ENCODE measurements at regions not wholly inside any gene's neighbourhood (a gene's known extent, or its start where the extent isn't known, plus 50 kb on each side); places are given as distances from the start of the nearest gene placed in this dataset.

GRCh38 chrX:95733426-95733825 is 951.2 kb upstream of the DIAPH2 start:
- H3K4me2 ChIP-seq = no peak overlapping the region
- no peak overlapping the region for H3K27ac ChIP-seq
- ChIA-PET CTCF (no interaction called here), POLR2A (no interaction called here)
- H3K4me1 ChIP-seq = no peaks in the 10 kb centered on the region
- 27% methylated on average over 3 of the region's 3 CpGs for WGBS (ENCODE audit: missing lambda C conversion rate)
- ATAC-seq (no peak), DNase-seq (ENCODE audit: low read depth in 1 of 2, low spot score in 1 of 2) (no peak), FAIRE-seq (no peak)
- no peak overlapping the region for H3K4me3 ChIP-seq
- H3K9me3 ChIP-seq = no peaks in the 10 kb centered on the region
- TF ChIP-seq MAZ (IDR thresholded peaks at IDR 0.05; ENCODE audit: borderline replicate concordance, low read depth, low read length) = no peak
- no peak for TF ChIP-seq CTCF (IDR thresholded peaks at IDR 0.05)
- no peak for TF ChIP-seq TP53 (CRISPR knock-in tag; IDR thresholded peaks at IDR 0.05)
- TF ChIP-seq EHMT2 (IDR thresholded peaks at IDR 0.05; ENCODE audit: low read depth) = no peak
- TF ChIP-seq TFCP2L1 (CRISPR knock-in tag; IDR thresholded peaks at IDR 0.05) = no peak
- no peak for TF ChIP-seq CHD2 (IDR thresholded peaks at IDR 0.05; ENCODE audit: low read length, partially characterized antibody)
- TF ChIP-seq HMGXB4 (CRISPR knock-in tag; IDR thresholded peaks at IDR 0.05; ENCODE audit: borderline replicate concordance) = no peak
- TF ChIP-seq MAX (IDR thresholded peaks at IDR 0.05) = no peak
- no peak for TF ChIP-seq CBX2 (IDR thresholded peaks at IDR 0.05; ENCODE audit: borderline replicate concordance, low read depth)
- no peak for TF ChIP-seq HOXB13 (CRISPR knock-in tag; IDR thresholded peaks at IDR 0.05; ENCODE audit: low read depth)
- no peak for TF ChIP-seq POLR2AphosphoS2 (conservative IDR thresholded peaks at IDR 0.05; ENCODE audit: low read length)
- TF ChIP-seq NR3C1 (IDR thresholded peaks at IDR 0.05) = no peak

GRCh38 chrX:95754411-95754810 is 930.2 kb upstream of the DIAPH2 start:
- no peak for DNase-seq (ENCODE audit: low read depth in 1 of 2, low spot score in 1 of 2)
- no peaks in the 10 kb centered on the region for H3K9me3 ChIP-seq
- ChIA-PET CTCF (no interaction called here), POLR2A (no interaction called here)
- no peak overlapping the region for H3K4me3 ChIP-seq
- no peak overlapping the region for H3K4me2 ChIP-seq
- no peak for ATAC-seq
- H3K27ac ChIP-seq = no peak overlapping the region
- FAIRE-seq = no peak
- H3K4me1 ChIP-seq = no peaks in the 10 kb centered on the region
- WGBS (ENCODE audit: missing lambda C conversion rate) = 3% methylated on average over 3 of the region's 3 CpGs
- no peak for TF ChIP-seq RAD21 (conservative IDR thresholded peaks at IDR 0.05 in 1 of 2, IDR thresholded peaks at IDR 0.05 in 1 of 2)
- TF ChIP-seq RNF2 (IDR thresholded peaks at IDR 0.05; ENCODE audit: borderline replicate concordance, low read depth) = no peak
- no peak for TF ChIP-seq NR3C1 (IDR thresholded peaks at IDR 0.05)
- no peak for TF ChIP-seq HDAC2 (IDR thresholded peaks at IDR 0.05)
- TF ChIP-seq RARB (CRISPR knock-in tag; IDR thresholded peaks at IDR 0.05) = no peak
- TF ChIP-seq MAX (IDR thresholded peaks at IDR 0.05) = no peak
- TF ChIP-seq CTCF (IDR thresholded peaks at IDR 0.05) = no peak
- TF ChIP-seq POLR2A (IDR thresholded peaks at IDR 0.05; ENCODE audit: low read length) = no peak
- TF ChIP-seq REST (IDR thresholded peaks at IDR 0.05) = no peak
- TF ChIP-seq ELK1 (IDR thresholded peaks at IDR 0.05; ENCODE audit: low read depth, low read length) = no peak
- no peak for TF ChIP-seq JUNB (IDR thresholded peaks at IDR 0.05)
- no peak for TF ChIP-seq POLR2AphosphoS2 (conservative IDR thresholded peaks at IDR 0.05; ENCODE audit: low read length)
- no peak for TF ChIP-seq MYC (IDR thresholded peaks at IDR 0.05; ENCODE audit: borderline replicate concordance, low read length)
- TF ChIP-seq PBX3 (IDR thresholded peaks at IDR 0.05) = no peak
- no peak for TF ChIP-seq MAFK (IDR thresholded peaks at IDR 0.05; ENCODE audit: partially characterized antibody)
- TF ChIP-seq ATOH8 (CRISPR knock-in tag; IDR thresholded peaks at IDR 0.05; ENCODE audit: low read depth) = no peak
